KMS-11 (cell line): ENCODE measurements at regions not wholly inside any gene's neighbourhood (a gene's known extent, or its start where the extent isn't known, plus 50 kb on each side); places are given as distances from the start of the nearest gene placed in this dataset.

ENCODE experiments used
- H2AFZ ChIP-seq: fragments of 200-600 bp; sonication (generic); 2 replicates; pipeline ENCODE4 v1.6.1; 2016; ENCODE audit warnings: antibody characterized with exemption, mixed run types, low read depth
- H3K27ac ChIP-seq: fragments of 200-600 bp; sonication (generic); 2 replicates; pipeline ENCODE4 v1.6.1; 2016; ENCODE audit warnings: mild to moderate bottlenecking, mixed run types
- H3K27me3 ChIP-seq: fragments of 200-600 bp; sonication (generic); 2 replicates; pipeline ENCODE4 v1.6.1; 2017; ENCODE audit warnings: mild to moderate bottlenecking, low read depth, mixed run types, moderate library complexity; ENCODE audit not compliant: insufficient read depth
- H3K36me3 ChIP-seq: fragments of 200-600 bp; sonication (generic); 2 replicates; pipeline ENCODE4 v1.6.1; 2017; ENCODE audit warnings: mild to moderate bottlenecking, mixed run types; ENCODE audit not compliant: insufficient read depth
- H3K4me1 ChIP-seq: fragments of 200-600 bp; sonication (generic); 2 replicates; pipeline ENCODE4 v1.6.1; 2016; ENCODE audit warnings: mild to moderate bottlenecking, low read depth, mixed run types; ENCODE audit not compliant: poor library complexity, severe bottlenecking
- H3K4me2 ChIP-seq: fragments of 200-600 bp; sonication (generic); 2 replicates; pipeline ENCODE4 v1.7.0; 2016; ENCODE audit warnings: mild to moderate bottlenecking, mixed run types
- H3K4me3 ChIP-seq: fragments of 200-600 bp; sonication (generic); IDR thresholded peaks from 2 replicates; pipeline ENCODE4 v1.6.1; 2017; ENCODE audit warnings: low read depth, low read length, mixed read lengths; ENCODE audit not compliant: insufficient read depth
- H3K79me2 ChIP-seq: fragments of 200-600 bp; sonication (generic); 2 replicates; pipeline ENCODE4 v1.6.1; 2016; ENCODE audit warnings: low read depth, mixed run types; ENCODE audit not compliant: insufficient read depth
- H3K9ac ChIP-seq: fragments of 200-600 bp; sonication (generic); 2 replicates; pipeline ENCODE4 v1.6.1; 2016; ENCODE audit warnings: mild to moderate bottlenecking, mixed run types
- H4K20me1 ChIP-seq: fragments of 200-600 bp; sonication (generic); 2 replicates; pipeline ENCODE4 v1.6.1; 2016; ENCODE audit warnings: mild to moderate bottlenecking, mixed run types; ENCODE audit not compliant: insufficient read depth
- CTCF ChIP-seq: fragments of 200-600 bp; sonication (generic); conservative IDR thresholded peaks from 2 replicates; pipeline ENCODE4 v1.6.1; 2017; ENCODE audit warnings: low read depth, mild to moderate bottlenecking, antibody characterized with exemption, low read length, moderate library complexity, mixed read lengths

GRCh38 chr1:194288238-194288637 lies 1101.8 kb upstream of the B3GALT2 start:
- Histone ChIP-seq H3K4me3 (no peak overlapping the region), H3K27me3 (no peaks in the 10 kb centered on the region), H3K36me3 (no peaks in the 10 kb centered on the region), H3K4me1 (peaks cover 28% of the 10 kb centered on the region), H4K20me1 (no peaks in the 10 kb centered on the region), H3K9ac (no peak overlapping the region), H3K27ac (no peak overlapping the region), H3K4me2 (no peak overlapping the region), H2AFZ (no peak overlapping the region), H3K79me2 (no peaks in the 10 kb centered on the region)
- no peak for TF ChIP-seq CTCF

DNA sequence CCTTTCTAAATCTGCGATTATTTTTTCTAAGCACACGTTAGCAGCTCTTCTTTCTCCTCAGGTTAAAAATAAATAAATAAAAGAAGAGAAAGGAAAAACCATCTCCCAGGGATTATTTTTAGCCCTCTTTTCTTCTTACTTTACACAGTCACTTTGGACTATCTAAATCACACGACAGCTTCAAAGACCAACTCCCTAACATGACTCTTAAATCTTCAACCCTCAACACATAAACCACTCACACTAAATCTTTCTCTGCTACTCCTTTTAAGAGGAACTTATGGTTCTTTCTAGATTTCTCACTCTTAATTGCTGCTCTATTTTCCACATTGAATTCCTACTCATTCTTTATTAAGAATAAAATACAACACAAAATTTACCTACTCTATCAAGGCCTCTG lies 1095.0 kb upstream of the B3GALT2 start:
- H2AFZ ChIP-seq = no peak overlapping the region
- H3K79me2 ChIP-seq = no peaks in the 10 kb centered on the region
- no peak overlapping the region for H3K4me2 ChIP-seq
- H3K4me1 ChIP-seq = no peaks in the 10 kb centered on the region
- no peak for TF ChIP-seq CTCF
- H3K27me3 ChIP-seq = no peaks in the 10 kb centered on the region
- H3K9ac ChIP-seq = no peak overlapping the region
- H3K27ac ChIP-seq = no peak overlapping the region
- H3K4me3 ChIP-seq = no peak overlapping the region
- no peaks in the 10 kb centered on the region for H3K36me3 ChIP-seq
- H4K20me1 ChIP-seq = no peaks in the 10 kb centered on the region

DNA sequence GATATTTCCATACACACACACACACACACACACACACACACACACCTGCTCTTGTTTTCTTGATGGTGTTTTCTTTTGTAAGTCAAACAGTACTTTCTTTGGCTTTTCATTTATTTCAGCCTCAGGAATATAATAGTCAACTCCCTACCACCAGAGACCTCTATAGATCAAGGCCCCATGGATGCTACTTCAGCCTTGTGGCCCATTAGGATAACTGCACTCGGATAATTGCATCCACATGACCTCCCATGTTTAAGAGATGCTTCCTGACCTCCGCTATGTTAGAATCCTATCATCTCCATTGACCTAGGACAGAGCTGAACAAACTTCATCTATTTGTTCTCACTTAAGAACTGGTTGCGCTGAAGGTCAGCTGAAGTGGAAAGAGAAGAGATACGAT lies 1094.0 kb upstream of the B3GALT2 start:
- Histone ChIP-seq H3K4me2 (no peak overlapping the region), H3K27ac (no peak overlapping the region), H4K20me1 (no peaks in the 10 kb centered on the region), H3K9ac (no peak overlapping the region), H2AFZ (no peak overlapping the region), H3K27me3 (no peaks in the 10 kb centered on the region), H3K4me3 (no peak overlapping the region), H3K4me1 (no peaks in the 10 kb centered on the region), H3K79me2 (no peaks in the 10 kb centered on the region), H3K36me3 (no peaks in the 10 kb centered on the region)
- TF ChIP-seq CTCF = no peak

DNA sequence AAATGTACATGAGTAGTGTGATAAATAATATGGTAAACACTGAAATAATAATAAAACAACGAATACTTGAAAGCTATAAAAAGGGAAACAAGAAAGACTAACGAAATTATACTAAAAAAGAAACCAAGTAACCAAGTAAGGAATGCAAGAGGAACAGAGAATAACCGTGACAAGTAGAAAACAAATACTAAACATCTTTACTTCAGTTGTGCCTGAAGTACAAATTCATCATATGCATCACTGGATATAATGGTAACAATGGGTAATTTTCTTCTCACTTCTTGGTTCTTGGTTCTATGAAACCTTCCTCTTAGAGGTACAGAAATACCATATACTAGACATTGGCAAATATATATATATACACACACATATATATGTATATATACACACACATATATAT lies 1093.6 kb upstream of the B3GALT2 start:
- no peaks in the 10 kb centered on the region for H4K20me1 ChIP-seq
- no peak overlapping the region for H3K9ac ChIP-seq
- no peaks in the 10 kb centered on the region for H3K4me1 ChIP-seq
- no peaks in the 10 kb centered on the region for H3K36me3 ChIP-seq
- H3K4me2 ChIP-seq = no peak overlapping the region
- no peak overlapping the region for H2AFZ ChIP-seq
- H3K27me3 ChIP-seq = no peaks in the 10 kb centered on the region
- TF ChIP-seq CTCF = no peak
- H3K4me3 ChIP-seq = no peak overlapping the region
- H3K79me2 ChIP-seq = no peaks in the 10 kb centered on the region
- H3K27ac ChIP-seq = no peak overlapping the region

GRCh38 chr1:194277927-194278326 lies 1091.5 kb upstream of the B3GALT2 start:
- Histone ChIP-seq H3K4me2 (no peak overlapping the region), H3K27ac (no peak overlapping the region), H3K9ac (no peak overlapping the region), H2AFZ (no peak overlapping the region), H3K27me3 (no peaks in the 10 kb centered on the region), H3K4me1 (no peaks in the 10 kb centered on the region), H3K36me3 (no peaks in the 10 kb centered on the region), H3K79me2 (no peaks in the 10 kb centered on the region), H3K4me3 (no peak overlapping the region), H4K20me1 (no peaks in the 10 kb centered on the region)
- no peak for TF ChIP-seq CTCF
